Central memory CD8-positive, alpha-beta T cell (primary cell): ENCODE measurements at regions not wholly inside any gene's neighbourhood (a gene's known extent, or its start where the extent isn't known, plus 50 kb on each side); places are given as distances from the start of the nearest gene placed in this dataset.
"Not testable (repeated sequence)": the region's sequence is repeated elsewhere in the genome, so short reads cannot be mapped to it uniquely, and the experiment has no call there.

Experiments
- ATAC-seq: fragments of 150-1000 bp; cut with Tn5 transposase; replicated peaks from 2 replicates; pipeline ENCODE4 v1.10.0; 2022; ENCODE audit warnings: mild to moderate bottlenecking, moderate FRiP score, moderate number of reproducible peaks; ENCODE audit not compliant: poor library complexity, severe bottlenecking; ENCODE audit errors: extremely low read depth
- DNase-seq, 2 donors: peaks; one replicate each; pipeline ENCODE4 v3.0.0; 2021; ENCODE audit warnings: low spot score in 2 of 2
- H3K27ac Mint-ChIP-seq: one replicate; pipeline ENCODE4 v1.8.0; 2022; ENCODE audit warnings: low read depth, mild to moderate bottlenecking, moderate library complexity, mixed read lengths
- H3K27me3 Mint-ChIP-seq: one replicate; pipeline ENCODE4 v1.8.0; 2022; ENCODE audit warnings: mixed read lengths
- H3K36me3 Mint-ChIP-seq: one replicate; pipeline ENCODE4 v1.8.0; 2022; ENCODE audit warnings: mild to moderate bottlenecking, moderate library complexity, mixed read lengths; ENCODE audit not compliant: insufficient read depth
- H3K4me1 Mint-ChIP-seq: one replicate; pipeline ENCODE4 v1.8.0; 2022; ENCODE audit warnings: mixed read lengths
- H3K4me3 Mint-ChIP-seq: one replicate; pipeline ENCODE4 v1.8.0; 2022; ENCODE audit warnings: mild to moderate bottlenecking, moderate library complexity, mixed read lengths
- H3K9me3 Mint-ChIP-seq: one replicate; pipeline ENCODE4 v1.8.0; 2022; ENCODE audit warnings: mixed read lengths

DNA sequence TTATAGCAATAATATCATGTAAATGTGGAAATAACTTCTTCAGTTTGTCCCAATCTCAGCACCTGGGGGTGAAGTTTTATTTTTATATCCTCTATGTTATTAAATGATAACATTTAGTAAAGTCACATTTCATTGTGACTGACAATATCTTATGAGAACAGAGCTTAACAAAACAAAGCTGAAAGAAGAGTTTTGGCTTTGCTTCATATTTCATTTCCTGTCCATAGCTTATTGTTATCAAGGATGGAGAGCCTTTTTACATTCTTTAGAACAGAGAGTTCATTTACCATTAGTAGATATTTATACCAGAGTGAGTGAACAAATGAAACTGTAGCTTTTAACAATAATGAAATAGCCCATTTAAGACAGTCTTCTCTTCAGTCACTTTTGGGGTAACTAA is 231.9 kb upstream of the SGK1 start:
- no peaks in the 10 kb centered on the region for H3K36me3 Mint-ChIP-seq
- no peak overlapping the region for H3K4me3 Mint-ChIP-seq
- DNase-seq: no peak
- no peak for ATAC-seq
- no peak overlapping the region for H3K27ac Mint-ChIP-seq
- no peaks in the 10 kb centered on the region for H3K4me1 Mint-ChIP-seq
- no peaks in the 10 kb centered on the region for H3K9me3 Mint-ChIP-seq
- peaks cover 25% of the 10 kb centered on the region for H3K27me3 Mint-ChIP-seq

DNA sequence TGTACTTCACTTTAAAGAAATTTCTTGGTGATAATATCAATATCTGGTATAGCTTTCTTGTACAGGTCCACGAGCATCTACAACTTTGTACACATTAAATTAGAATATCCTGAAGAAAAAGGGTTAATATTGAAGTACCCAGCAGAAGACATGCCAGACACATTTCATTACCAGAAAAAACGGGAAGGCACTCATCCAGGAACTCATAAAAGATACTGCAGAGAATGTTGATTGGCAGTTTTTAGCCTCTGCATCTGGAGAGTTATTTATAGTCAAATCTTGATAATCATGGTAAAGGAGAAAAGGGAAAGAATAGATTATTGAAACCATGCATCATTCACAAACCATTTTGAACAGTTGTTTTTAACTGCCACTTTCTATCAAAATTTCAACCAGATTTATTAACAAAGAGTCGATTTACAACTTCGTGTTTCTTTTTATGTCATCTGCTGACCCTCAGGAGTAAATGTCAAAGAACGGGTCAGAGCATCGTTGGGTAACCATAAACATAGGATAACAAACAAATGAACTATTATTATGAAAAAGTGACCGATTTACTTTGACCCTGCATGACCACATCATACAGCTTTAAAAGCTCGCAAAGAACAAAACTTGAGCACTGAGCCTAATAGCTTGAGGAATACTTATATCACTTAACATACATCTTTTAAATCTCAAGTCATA is 229.2 kb upstream of the SGK1 start:
- DNase-seq: no peak
- no peak overlapping the region for H3K4me3 Mint-ChIP-seq
- no peak overlapping the region for H3K27ac Mint-ChIP-seq
- no peak for ATAC-seq
- peaks cover 2% of the 10 kb centered on the region for H3K36me3 Mint-ChIP-seq
- peaks cover 21% of the 10 kb centered on the region for H3K27me3 Mint-ChIP-seq
- no peaks in the 10 kb centered on the region for H3K9me3 Mint-ChIP-seq
- H3K4me1 Mint-ChIP-seq: peaks cover 5% of the 10 kb centered on the region

DNA sequence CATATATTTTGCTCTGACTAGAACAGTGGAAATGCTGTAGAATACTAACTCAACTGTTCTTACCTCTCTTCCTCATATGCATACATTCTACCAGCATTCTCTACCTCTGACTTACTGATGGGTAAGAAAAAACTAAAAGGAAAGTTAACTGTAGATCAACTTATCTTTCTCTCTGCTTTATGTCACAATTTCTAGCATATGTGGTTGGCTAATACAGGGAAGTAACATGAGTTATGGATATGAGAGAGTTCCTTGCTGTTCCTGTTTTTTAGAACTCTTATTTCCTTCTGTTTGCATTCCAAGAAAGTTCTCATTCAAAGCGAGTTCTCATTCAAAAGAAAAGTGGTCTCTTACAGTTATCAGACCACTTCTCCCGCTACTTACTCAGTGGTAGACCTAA is 226.8 kb upstream of the SGK1 start:
- Mint-ChIP-seq H3K4me3 (no peak overlapping the region), H3K9me3 (no peaks in the 10 kb centered on the region), H3K36me3 (peaks cover 2% of the 10 kb centered on the region), H3K4me1 (peaks cover 5% of the 10 kb centered on the region), H3K27ac (no peak overlapping the region), H3K27me3 (peaks cover 8% of the 10 kb centered on the region)
- no peak for DNase-seq
- no peak for ATAC-seq

DNA sequence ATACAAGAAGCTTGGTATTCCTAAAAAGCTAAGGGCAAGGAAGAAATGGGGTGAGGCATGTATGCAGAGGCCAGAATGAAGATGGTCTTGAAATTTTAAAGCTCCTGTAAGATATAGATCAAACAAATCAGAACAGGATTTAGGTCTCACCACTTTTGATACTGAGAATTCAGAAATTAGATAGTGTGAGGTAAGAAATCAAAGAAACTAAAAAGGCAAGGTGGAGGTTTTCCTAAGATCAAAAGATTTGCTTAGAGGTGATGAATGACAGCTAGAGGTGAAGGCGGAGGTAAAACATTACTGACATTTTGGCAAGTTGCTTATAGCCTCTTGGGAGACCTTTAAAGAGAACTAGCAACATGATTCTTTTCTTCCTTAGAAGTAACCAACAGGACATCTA is 225.2 kb upstream of the SGK1 start:
- DNase-seq (no peak), ATAC-seq (no peak)
- H3K27ac Mint-ChIP-seq: no peak overlapping the region
- peaks cover 5% of the 10 kb centered on the region for H3K4me1 Mint-ChIP-seq
- H3K9me3 Mint-ChIP-seq: no peaks in the 10 kb centered on the region
- H3K27me3 Mint-ChIP-seq: peaks cover 8% of the 10 kb centered on the region
- peaks cover 2% of the 10 kb centered on the region for H3K36me3 Mint-ChIP-seq
- no peak overlapping the region for H3K4me3 Mint-ChIP-seq

DNA sequence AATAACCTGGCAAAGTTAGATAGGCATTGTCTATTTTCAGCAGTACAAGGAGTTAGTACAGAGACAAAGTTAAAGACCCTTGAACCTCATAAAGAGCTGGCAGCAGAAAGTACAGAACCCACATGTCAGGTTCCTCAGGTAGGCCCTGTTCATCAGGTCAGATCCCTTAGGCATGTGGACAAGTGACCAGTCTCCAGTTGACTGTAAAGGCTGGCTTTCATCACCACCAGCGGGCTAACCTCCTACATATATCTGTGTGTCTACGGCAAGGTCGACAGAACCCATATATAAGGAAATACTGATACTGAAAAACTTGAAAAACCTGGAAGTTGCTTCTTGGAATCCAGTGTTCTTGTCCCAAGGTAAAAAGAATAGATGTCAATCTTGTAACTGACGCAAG is 223.1 kb upstream of the SGK1 start:
- ATAC-seq (no peak), DNase-seq (no peak)
- peaks cover 5% of the 10 kb centered on the region for H3K4me1 Mint-ChIP-seq
- no peaks in the 10 kb centered on the region for H3K9me3 Mint-ChIP-seq
- no peaks in the 10 kb centered on the region for H3K27me3 Mint-ChIP-seq
- no peak overlapping the region for H3K4me3 Mint-ChIP-seq
- peaks cover 2% of the 10 kb centered on the region for H3K36me3 Mint-ChIP-seq
- H3K27ac Mint-ChIP-seq: no peak overlapping the region

DNA sequence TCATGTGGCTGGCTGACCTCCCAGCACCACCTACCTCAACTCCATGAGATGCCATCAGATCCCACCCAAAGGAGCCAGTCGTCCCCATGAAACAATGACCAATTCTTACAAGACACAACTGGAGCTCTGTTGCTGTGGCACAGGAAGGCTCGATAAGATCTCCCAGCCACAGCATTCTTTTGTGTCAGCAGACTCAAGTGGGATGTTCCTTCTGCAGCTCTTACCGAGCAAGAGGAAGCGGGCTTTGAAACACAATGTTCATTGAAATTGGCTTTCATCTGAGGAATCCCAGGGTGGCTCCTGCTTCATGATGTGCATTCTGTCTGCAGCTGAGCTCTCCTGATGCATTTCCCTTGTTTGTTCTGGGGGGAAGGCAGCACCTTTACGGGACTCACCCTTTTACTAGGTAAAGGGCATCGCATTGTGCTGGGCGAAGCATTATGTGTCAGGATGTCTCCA is 222.0 kb upstream of the SGK1 start:
- H3K4me1 Mint-ChIP-seq: peaks cover 5% of the 10 kb centered on the region
- H3K27me3 Mint-ChIP-seq: no peaks in the 10 kb centered on the region
- no peak overlapping the region for H3K4me3 Mint-ChIP-seq
- H3K9me3 Mint-ChIP-seq: no peaks in the 10 kb centered on the region
- ATAC-seq: no peak
- peaks cover 2% of the 10 kb centered on the region for H3K36me3 Mint-ChIP-seq
- H3K27ac Mint-ChIP-seq: no peak overlapping the region
- DNase-seq: no peak

DNA sequence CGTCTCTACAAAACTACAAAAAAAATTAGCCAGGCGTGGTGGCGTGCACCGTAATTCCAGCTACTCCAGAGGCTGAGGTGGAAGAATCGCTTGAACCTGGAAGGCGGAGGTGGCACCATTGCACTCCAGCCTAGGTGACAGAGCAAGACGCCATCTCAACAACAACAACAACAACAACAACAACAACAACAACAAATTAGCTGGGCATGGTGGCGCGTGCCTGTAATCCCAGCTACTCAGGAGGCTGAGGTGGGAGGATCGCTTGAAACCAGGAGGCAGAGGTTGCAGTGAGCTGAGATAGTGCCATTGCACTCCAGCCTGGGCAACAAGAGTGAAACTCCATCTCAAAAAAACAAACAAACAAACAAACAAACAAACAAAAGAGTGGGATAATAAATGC is 219.9 kb upstream of the SGK1 start:
- H3K27ac Mint-ChIP-seq, H3K27me3 Mint-ChIP-seq, H3K4me1 Mint-ChIP-seq, H3K4me3 Mint-ChIP-seq, H3K36me3 Mint-ChIP-seq, ATAC-seq, DNase-seq, H3K9me3 Mint-ChIP-seq: not testable (repeated sequence)

DNA sequence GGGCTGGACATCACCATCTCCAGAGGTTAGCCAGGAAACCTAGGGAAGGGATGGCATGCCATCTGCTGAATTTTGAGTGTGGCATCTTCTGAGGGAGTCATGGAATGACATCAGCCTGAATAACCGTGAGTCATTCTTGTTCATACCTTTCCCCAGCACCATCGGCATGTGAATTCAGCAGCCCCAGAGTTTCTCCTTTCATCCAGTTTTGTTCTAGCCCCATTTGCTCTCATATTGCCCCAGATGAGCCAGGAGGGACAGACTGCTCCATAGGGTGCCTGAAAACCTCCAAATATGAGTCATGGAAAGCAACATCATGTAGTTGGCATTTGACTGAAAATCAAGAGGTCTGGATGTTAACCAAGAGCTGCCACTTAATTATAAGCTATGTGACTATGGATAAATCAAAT is 219.2 kb upstream of the SGK1 start:
- no peaks in the 10 kb centered on the region for H3K27me3 Mint-ChIP-seq
- no peak overlapping the region for H3K27ac Mint-ChIP-seq
- no peaks in the 10 kb centered on the region for H3K9me3 Mint-ChIP-seq
- ATAC-seq: no peak
- H3K4me3 Mint-ChIP-seq: no peak overlapping the region
- no peaks in the 10 kb centered on the region for H3K36me3 Mint-ChIP-seq
- H3K4me1 Mint-ChIP-seq: no peaks in the 10 kb centered on the region
- DNase-seq: no peak

DNA sequence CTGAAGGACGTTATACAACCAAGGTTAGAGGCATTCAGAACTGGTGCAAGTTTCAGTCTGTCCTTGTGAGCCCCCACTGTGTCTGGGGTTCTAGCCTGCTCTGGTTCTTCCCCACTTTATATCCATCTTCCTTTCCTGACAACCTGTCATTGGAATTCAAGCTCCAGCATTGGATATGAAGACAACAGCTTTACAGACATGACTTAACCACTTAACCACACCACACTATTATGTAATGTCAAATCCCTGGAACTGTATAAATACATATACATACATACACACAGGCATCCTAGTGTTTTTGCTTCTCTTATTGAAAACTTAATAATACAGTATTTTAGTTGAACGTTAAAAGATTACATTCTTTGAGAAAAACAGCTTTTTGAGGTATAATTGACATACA is 217.9 kb upstream of the SGK1 start:
- Mint-ChIP-seq H3K4me1 (no peaks in the 10 kb centered on the region), H3K9me3 (no peaks in the 10 kb centered on the region), H3K4me3 (no peak overlapping the region), H3K27me3 (no peaks in the 10 kb centered on the region), H3K36me3 (no peaks in the 10 kb centered on the region), H3K27ac (no peak overlapping the region)
- DNase-seq: no peak
- no peak for ATAC-seq

DNA sequence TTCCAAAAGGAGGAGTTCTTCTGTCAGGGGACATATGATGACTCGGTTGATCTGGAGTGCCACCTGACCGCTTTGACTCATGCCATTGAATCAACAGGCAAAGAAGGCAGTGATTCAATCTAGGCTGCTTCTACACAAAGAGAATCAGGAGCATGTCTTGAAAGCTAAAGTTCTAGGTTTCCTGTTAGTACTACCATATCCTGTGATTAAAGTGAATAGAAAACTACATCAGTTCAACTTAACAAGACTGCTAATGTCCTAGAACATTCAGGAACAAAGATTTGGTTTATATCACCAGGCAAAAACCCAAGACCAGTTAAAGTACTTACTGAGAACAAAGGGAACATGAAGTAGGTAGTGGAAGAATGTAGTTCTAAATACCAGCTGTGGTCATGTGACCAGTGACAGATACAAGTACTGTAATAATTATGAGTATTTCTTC is 216.8 kb upstream of the SGK1 start:
- H3K4me3 Mint-ChIP-seq: no peak overlapping the region
- ATAC-seq (no peak), DNase-seq (no peak)
- H3K9me3 Mint-ChIP-seq: no peaks in the 10 kb centered on the region
- no peak overlapping the region for H3K27ac Mint-ChIP-seq
- peaks cover under 1% of the 10 kb centered on the region for H3K4me1 Mint-ChIP-seq
- no peaks in the 10 kb centered on the region for H3K36me3 Mint-ChIP-seq
- H3K27me3 Mint-ChIP-seq: no peaks in the 10 kb centered on the region

DNA sequence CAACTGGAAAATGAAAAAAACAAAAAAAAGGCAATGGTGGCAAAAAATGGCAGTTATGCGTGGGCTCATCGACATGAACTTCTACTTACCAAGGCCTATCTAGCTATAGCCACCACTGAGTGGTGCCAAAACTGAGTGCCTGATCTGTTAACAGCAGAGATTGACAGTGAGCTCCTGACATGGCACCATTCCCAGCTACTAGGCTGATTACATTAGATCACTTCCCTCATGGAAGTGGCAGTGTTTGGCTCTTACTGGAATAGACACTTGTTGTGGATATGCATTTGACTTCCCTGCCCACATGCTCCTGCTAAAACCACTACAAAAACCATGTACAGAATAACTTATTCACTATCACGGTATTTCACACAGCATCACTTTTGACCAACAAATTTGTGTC is 216.1 kb upstream of the SGK1 start:
- ATAC-seq (no peak), DNase-seq (no peak)
- Mint-ChIP-seq H3K9me3 (no peaks in the 10 kb centered on the region), H3K27me3 (no peaks in the 10 kb centered on the region), H3K36me3 (no peaks in the 10 kb centered on the region), H3K27ac (no peak overlapping the region), H3K4me3 (no peak overlapping the region), H3K4me1 (peaks cover 6% of the 10 kb centered on the region)

DNA sequence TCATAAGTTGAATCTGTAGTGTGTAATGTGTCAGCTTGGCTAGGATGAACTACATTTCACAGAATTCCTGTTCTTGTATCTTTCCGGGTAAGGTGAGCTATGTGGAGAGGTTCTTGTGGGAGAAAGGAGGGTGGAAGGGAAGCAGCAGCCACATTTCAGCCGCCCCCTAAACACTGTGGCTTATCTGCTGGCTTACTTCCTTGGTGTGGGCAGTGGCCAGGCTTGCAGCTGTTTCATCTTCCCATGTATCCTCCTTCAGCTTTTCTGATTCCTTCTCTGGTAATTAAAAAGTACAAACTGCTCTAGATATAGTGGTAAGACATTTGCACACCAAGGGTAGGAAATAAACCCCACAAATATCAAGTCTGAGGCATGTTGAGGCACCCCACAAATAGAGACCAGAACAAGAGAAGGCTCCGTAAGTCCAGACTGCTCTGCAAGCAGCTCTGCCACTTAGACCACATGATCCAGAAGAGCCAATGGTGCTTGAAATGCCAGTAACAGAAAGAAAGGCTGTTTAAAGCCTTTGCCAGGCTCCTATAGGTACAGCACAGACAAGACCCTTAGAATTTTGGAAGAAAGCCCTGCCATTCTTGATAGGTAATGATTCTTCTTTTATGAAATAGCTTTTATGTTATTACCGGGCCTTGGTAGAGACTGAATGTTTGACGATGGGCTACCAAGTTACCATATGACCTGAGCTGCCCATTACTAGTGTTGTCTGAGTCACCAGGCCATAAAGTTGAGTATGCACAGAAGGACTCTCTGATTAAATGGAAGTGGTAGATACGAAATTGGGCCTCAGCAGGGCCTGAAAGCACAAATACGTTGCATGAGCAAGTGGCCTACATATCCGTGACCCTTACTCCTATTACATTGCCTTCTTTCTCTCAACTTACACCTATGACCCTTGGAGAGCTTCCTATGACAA is 215.0 kb upstream of the SGK1 start:
- Mint-ChIP-seq H3K27ac (no peak overlapping the region), H3K4me3 (no peak overlapping the region), H3K27me3 (no peaks in the 10 kb centered on the region), H3K9me3 (no peaks in the 10 kb centered on the region), H3K4me1 (peaks cover 6% of the 10 kb centered on the region), H3K36me3 (no peaks in the 10 kb centered on the region)
- ATAC-seq (no peak), DNase-seq (no peak)

DNA sequence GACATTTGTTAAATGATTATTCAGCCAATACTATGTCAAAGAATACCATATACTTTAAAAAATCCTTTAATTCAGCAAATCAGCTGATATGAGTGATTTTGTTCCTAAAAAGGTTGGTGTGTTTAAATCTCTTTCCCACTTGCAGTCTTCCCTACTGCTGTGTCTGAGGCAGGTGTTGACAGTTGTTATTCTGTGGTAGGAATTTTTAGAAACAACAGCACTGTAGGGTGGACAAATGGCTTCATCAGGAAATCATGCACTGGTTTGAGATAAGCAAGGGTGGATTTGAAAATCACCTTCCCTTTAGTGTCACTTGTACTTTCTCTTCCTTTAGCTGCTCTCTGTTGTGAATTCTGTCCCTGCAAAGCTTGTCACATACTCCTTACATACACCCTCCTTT is 213.7 kb upstream of the SGK1 start:
- ATAC-seq: no peak

More for the DNA sequence above, 213.7 kb upstream of the SGK1 start:
- DNase-seq: no peak
- Mint-ChIP-seq H3K27ac (no peak overlapping the region), H3K9me3 (no peaks in the 10 kb centered on the region), H3K27me3 (no peaks in the 10 kb centered on the region), H3K4me3 (no peak overlapping the region), H3K36me3 (no peaks in the 10 kb centered on the region), H3K4me1 (peaks cover 6% of the 10 kb centered on the region)
